ENCODE measurements at regions not wholly inside any gene's neighbourhood (a gene's known extent, or its start where the extent isn't known, plus 50 kb on each side); places are given as distances from the start of the nearest gene placed in this dataset.

DNA sequence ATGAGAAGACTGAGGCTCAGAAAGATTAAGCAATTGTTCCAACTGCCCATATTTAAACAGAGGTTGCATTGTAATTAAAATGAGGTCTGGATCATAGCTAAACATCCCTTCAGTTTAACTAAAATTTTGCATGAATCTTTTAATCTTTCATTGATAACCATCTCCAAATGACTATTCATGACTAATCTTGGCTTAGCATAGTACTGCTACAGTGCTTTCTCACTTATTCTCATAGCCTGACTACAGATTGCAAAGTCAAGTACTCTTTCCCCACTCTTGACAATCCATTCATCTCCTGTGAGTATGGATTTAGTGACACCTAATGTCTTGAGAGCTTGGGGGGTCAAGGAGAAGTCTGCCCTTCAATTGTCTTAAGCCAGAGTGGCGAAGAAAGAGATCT is 258.4 kb downstream of the RFC3 start:
- ChIA-PET POLR2A (no interaction called here), CTCF (interaction anchor here (0.8 to 1.4 kb wide), 3 partner anchors 13 to 276 kb away, joined by 3 to 8 read pairs (median 3); no protein-coding TSS in a partner anchor)
- no peak overlapping the region for H3K27ac ChIP-seq (ENCODE audit: extremely low read depth, low read depth, low read length)

DNA sequence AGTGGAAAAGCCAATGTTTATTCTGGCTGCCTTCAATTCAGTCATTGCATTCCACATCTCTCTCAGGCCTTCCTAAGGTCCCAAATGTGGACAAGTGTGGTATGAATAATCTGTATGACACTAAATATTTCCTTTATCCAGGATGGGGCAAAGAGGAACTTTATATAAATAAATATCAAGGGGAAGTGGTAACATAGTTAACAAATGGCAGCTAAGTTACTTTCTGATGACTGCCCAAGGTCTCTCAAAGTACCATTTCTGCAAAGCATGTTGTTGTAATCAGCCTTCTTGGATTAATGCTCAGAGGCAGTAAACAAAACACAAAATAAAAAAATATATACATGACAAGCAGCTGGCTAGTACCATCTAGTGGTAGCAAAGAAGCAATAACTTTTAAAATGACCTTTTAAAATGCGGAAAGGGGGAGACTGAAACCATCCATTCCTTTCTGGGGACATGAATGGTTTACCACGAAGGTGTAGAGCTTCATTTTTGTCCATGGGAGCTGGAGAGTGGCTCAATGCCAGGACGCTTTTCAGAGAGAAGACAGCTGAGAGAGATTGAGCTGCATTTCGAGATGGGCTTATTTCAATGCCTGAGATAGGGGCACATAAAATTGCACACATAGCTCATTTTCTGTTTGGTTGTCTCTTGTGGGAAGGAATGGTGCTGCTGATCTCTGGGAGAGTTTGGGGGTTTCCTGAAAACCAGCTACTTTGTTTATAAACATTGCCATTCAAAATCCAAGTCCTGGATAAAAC is 259.2 kb downstream of the RFC3 start:
- Histone ChIP-seq H3K9me3 (ENCODE audit: control insufficient read depth, insufficient read depth, low read depth, low read length) (no peaks in the 10 kb centered on the region), H3K36me3 (ENCODE audit: control insufficient read depth in 2 of 2, insufficient read depth in 1 of 2, low read length in 2 of 2) (no peaks in the 10 kb centered on the region), H3K4me1 (ENCODE audit: control insufficient read depth, insufficient read depth, low read length) (no peaks in the 10 kb centered on the region), H3K4me3 (ENCODE audit: low read depth, low read length) (no peak overlapping the region), H3K27ac (ENCODE audit: extremely low read depth, low read depth, low read length) (no peak overlapping the region)
- ChIA-PET CTCF (interaction anchor here (0.5 to 1.4 kb wide), 8 partner anchors 14 to 571 kb away, joined by 3 to 8 read pairs (median 3); no protein-coding TSS in a partner anchor), POLR2A (no interaction called here)
- TF ChIP-seq ZNF335 (tag by site-specific recombination; conservative IDR thresholded peaks at IDR 0.05) = no peak
- TF ChIP-seq, protein P1, sequence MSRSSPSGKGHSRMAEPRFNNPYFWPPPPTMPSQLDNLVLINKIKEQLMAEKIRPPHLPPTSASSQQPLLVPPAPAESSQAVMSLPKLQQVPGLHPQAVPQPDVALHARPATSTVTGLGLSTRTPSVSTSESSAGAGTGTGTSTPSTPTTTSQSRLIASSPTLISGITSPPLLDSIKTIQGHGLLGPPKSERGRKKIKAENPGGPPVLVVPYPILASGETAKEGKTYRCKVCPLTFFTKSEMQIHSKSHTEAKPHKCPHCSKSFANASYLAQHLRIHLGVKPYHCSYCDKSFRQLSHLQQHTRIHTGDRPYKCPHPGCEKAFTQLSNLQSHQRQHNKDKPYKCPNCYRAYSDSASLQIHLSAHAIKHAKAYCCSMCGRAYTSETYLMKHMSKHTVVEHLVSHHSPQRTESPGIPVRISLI (tag by site-specific recombination; IDR thresholded peaks at IDR 0.05) = peak; percentile 70; the same call in 1 of the 2 replicates
- TF ChIP-seq ZNF654 (tag by site-specific recombination; IDR thresholded peaks at IDR 0.05; ENCODE audit: low read depth) = peak; percentile 67

More for the DNA sequence above, 258.4 kb downstream of the RFC3 start:
- Histone ChIP-seq H3K9me3 (ENCODE audit: control insufficient read depth, insufficient read depth, low read depth, low read length) (no peaks in the 10 kb centered on the region), H3K36me3 (ENCODE audit: control insufficient read depth in 2 of 2, insufficient read depth in 1 of 2, low read length in 2 of 2) (no peaks in the 10 kb centered on the region), H3K4me1 (ENCODE audit: control insufficient read depth, insufficient read depth, low read length) (no peaks in the 10 kb centered on the region), H3K4me3 (ENCODE audit: low read depth, low read length) (no peak overlapping the region)
- TF ChIP-seq ZFP37 (tag by site-specific recombination; IDR thresholded peaks at IDR 0.05) (no peak), KLF16 (tag by site-specific recombination; IDR thresholded peaks at IDR 0.05) (no peak), HOXD13 (CRISPR knock-in tag; IDR thresholded peaks at IDR 0.05; ENCODE audit: borderline replicate concordance) (no peak), ZNF626 (tag by site-specific recombination; IDR thresholded peaks at IDR 0.05) (no peak), KLF9 (tag by site-specific recombination; IDR thresholded peaks at IDR 0.05; ENCODE audit: low read depth) (no peak), ZNF350 (tag by site-specific recombination; IDR thresholded peaks at IDR 0.05) (no peak), GLI2 (tag by site-specific recombination; IDR thresholded peaks at IDR 0.05; ENCODE audit: borderline replicate concordance, low read depth) (no peak)
- TF ChIP-seq, protein P2, sequence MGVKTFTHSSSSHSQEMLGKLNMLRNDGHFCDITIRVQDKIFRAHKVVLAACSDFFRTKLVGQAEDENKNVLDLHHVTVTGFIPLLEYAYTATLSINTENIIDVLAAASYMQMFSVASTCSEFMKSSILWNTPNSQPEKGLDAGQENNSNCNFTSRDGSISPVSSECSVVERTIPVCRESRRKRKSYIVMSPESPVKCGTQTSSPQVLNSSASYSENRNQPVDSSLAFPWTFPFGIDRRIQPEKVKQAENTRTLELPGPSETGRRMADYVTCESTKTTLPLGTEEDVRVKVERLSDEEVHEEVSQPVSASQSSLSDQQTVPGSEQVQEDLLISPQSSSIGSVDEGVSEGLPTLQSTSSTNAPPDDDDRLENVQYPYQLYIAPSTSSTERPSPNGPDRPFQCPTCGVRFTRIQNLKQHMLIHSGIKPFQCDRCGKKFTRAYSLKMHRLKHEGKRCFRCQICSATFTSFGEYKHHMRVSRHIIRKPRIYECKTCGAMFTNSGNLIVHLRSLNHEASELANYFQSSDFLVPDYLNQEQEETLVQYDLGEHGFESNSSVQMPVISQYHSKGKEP (tag by site-specific recombination; IDR thresholded peaks at IDR 0.05) = no peak

DNA sequence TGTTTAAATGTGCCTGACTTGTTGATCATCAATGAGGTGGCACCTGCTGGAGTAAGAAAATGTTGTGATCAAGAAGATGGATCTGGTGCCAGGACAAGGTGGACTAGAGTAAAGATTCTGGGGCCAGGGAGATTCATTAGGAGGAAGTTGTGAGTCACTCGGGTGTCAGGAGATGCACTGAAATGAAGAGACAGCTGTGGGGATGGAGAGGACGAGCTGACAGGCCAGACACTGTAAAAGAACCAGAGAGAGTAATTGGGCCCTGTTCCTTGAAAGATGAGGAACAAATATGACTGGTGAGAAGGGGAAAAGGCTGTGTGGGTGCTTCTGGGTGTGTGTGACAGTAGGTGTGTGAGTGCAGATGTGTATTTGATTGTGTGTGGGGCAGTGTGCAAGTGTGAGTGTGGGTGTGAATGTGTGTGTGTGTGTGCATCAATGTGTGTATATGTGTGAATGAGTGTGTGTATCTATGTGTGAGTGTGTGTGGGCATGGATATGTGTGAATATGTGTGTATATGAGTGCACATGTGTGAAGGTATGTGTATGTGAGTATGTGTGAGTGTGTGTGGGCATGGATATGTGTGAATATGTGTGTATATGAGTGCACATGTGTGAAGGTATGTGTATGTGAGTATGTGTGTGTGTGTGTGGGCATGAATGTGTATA is 260.5 kb downstream of the RFC3 start:
- CTCF ChIA-PET = no interaction called here

More for the DNA sequence above, 260.5 kb downstream of the RFC3 start:
- H3K4me1 ChIP-seq (ENCODE audit: control insufficient read depth, insufficient read depth, low read length) = no peaks in the 10 kb centered on the region
- H3K36me3 ChIP-seq (ENCODE audit: control insufficient read depth in 2 of 2, insufficient read depth in 1 of 2, low read length in 2 of 2) = no peaks in the 10 kb centered on the region
- POLR2A ChIA-PET = no interaction called here
- no peak overlapping the region for H3K27ac ChIP-seq (ENCODE audit: extremely low read depth, low read depth, low read length)
- no peak overlapping the region for H3K4me3 ChIP-seq (ENCODE audit: low read depth, low read length)
- no peak for TF ChIP-seq ZNF174 (tag by site-specific recombination; IDR thresholded peaks at IDR 0.05)
- peak; percentile 61; the same call in 1 of the 2 replicates for TF ChIP-seq SCRT2 (tag by site-specific recombination; IDR thresholded peaks at IDR 0.05)
- TF ChIP-seq, protein P3, sequence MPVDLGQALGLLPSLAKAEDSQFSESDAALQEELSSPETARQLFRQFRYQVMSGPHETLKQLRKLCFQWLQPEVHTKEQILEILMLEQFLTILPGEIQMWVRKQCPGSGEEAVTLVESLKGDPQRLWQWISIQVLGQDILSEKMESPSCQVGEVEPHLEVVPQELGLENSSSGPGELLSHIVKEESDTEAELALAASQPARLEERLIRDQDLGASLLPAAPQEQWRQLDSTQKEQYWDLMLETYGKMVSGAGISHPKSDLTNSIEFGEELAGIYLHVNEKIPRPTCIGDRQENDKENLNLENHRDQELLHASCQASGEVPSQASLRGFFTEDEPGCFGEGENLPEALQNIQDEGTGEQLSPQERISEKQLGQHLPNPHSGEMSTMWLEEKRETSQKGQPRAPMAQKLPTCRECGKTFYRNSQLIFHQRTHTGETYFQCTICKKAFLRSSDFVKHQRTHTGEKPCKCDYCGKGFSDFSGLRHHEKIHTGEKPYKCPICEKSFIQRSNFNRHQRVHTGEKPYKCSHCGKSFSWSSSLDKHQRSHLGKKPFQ (tag by site-specific recombination; IDR thresholded peaks at IDR 0.05) = peak; percentile 31; the same call in 1 of the 2 replicates
- TF ChIP-seq ZBTB8A (tag by site-specific recombination; IDR thresholded peaks at IDR 0.05) = no peak
- TF ChIP-seq ZNF529 (tag by site-specific recombination; IDR thresholded peaks at IDR 0.05; ENCODE audit: insufficient replicate concordance) = no peak
- TF ChIP-seq ZNF324 (tag by site-specific recombination; IDR thresholded peaks at IDR 0.05) = no peak
- 0 out of 2 replicates have a peak, but pooled peaks have one; percentile 18 for TF ChIP-seq SCRT1 (tag by site-specific recombination; IDR thresholded peaks at IDR 0.05; ENCODE audit: borderline replicate concordance)
- no peak for TF ChIP-seq ZNF350 (tag by site-specific recombination; IDR thresholded peaks at IDR 0.05)
- TF ChIP-seq ZNF76 (tag by site-specific recombination; IDR thresholded peaks at IDR 0.05; ENCODE audit: borderline replicate concordance, low read depth) = no peak
- TF ChIP-seq, protein P4, sequence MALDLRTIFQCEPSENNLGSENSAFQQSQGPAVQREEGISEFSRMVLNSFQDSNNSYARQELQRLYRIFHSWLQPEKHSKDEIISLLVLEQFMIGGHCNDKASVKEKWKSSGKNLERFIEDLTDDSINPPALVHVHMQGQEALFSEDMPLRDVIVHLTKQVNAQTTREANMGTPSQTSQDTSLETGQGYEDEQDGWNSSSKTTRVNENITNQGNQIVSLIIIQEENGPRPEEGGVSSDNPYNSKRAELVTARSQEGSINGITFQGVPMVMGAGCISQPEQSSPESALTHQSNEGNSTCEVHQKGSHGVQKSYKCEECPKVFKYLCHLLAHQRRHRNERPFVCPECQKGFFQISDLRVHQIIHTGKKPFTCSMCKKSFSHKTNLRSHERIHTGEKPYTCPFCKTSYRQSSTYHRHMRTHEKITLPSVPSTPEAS (tag by site-specific recombination; IDR thresholded peaks at IDR 0.05) = peak; percentile 57; the same call in 1 of the 2 replicates
- no peak for TF ChIP-seq ZNF366 (tag by site-specific recombination; conservative IDR thresholded peaks at IDR 0.05)
- peak; percentile 49; the same call in 1 of the 2 replicates for TF ChIP-seq ZFHX2 (tag by site-specific recombination; conservative IDR thresholded peaks at IDR 0.05)
- H3K9me3 ChIP-seq (ENCODE audit: control insufficient read depth, insufficient read depth, low read depth, low read length) = no peaks in the 10 kb centered on the region
